HCT116 (cell line): ENCODE measurements at regions not wholly inside any gene's neighbourhood (a gene's known extent, or its start where the extent isn't known, plus 50 kb on each side); places are given as distances from the start of the nearest gene placed in this dataset.

Source experiments
- ATAC-seq: fragments of 200-7000 bp; cut with Tn5 transposase; 2 replicates; pipeline ENCODE4 v1.9.1; 2020; ENCODE audit warnings: mild to moderate bottlenecking, moderate library complexity
- BruUV-seq: library from RNA; stranded (reverse); fragments of 400-500 nt; replicated peaks from 2 replicates; lab custom pipeline; 2021; lab: Mats Ljungman, UMichigan
- CTCF ChIA-PET: fragments of 300-600 bp; sonication (Branson Sonifier 250); formaldehyde crosslinking; loops from one replicate; lab custom pipeline; 2021; ENCODE audit warnings: antibody characterized with exemption; lab: Charles Lee
- POLR2A ChIA-PET: fragments of 300-600, 350-600 bp; sonication (Branson Sonifier 250); formaldehyde crosslinking; loops from one replicate; lab custom pipeline; 2021; ENCODE audit warnings: antibody characterized with exemption; lab: Charles Lee
- RAD21 ChIA-PET, 2 experiments: fragments of 300-600 bp; sonication (Branson Sonifier 250); formaldehyde crosslinking; loops; one replicate each; lab custom pipeline; 2023; ENCODE audit warnings: low total read pairs in 2 of 2; ENCODE audit not compliant: uncharacterized antibody in 2 of 2, unreplicated experiment in 2 of 2, low non-redundant PET in 1 of 2; lab: Charles Lee
- DNase-seq: peaks from one replicate; pipeline ENCODE4 v3.0.0-alpha.2; 2010; ENCODE audit warnings: low read depth, low spot score
- H2AFZ ChIP-seq: fragments of 200-600 bp; shearing (Covaris generic), sonication (generic); 2 replicates; pipeline ENCODE4 v1.6.1; 2017; ENCODE audit warnings: low read depth, mixed run types, mixed read lengths, antibody characterized with exemption, low read length; ENCODE audit not compliant: poor library complexity, severe bottlenecking
- H3K27ac ChIP-seq: 2 replicates; pipeline ENCODE4 v1.5.1; 2012; ENCODE audit warnings: low read depth, low read length
- H3K27me3 ChIP-seq: fragments of 200-600 bp; sonication (generic); 2 replicates; pipeline ENCODE4 v1.6.1; 2016; ENCODE audit warnings: mixed run types, low read length, mixed read lengths; ENCODE audit not compliant: insufficient read depth
- H3K36me3 ChIP-seq, 2 experiments: fragments of 200-500 bp in 1 of 2; fragments of 200-600 bp in 1 of 2; sonication (Bioruptor generic) in 1 of 2; sonication (generic) in 1 of 2; 2 replicates each; pipeline versions ENCODE4 v1.5.1 to v1.6.1; 2014 to 2016; ENCODE audit warnings: low read length in 2 of 2, inconsistent platforms in 1 of 2, mixed read lengths in 1 of 2, mixed run types in 1 of 2; ENCODE audit not compliant: insufficient read depth in 2 of 2, control insufficient read depth in 1 of 2
- H3K4me1 ChIP-seq, 2 experiments: fragments of 200-600 bp in 1 of 2; sonication (generic) in 1 of 2; 2 replicates each; pipeline versions ENCODE4 v1.5.1 to v1.6.1; 2012 to 2017; ENCODE audit warnings: low read length in 2 of 2, inconsistent platforms in 1 of 2, mild to moderate bottlenecking in 1 of 2, mixed read lengths in 1 of 2, mixed run types in 1 of 2, moderate library complexity in 1 of 2; ENCODE audit not compliant: insufficient read depth in 2 of 2, control insufficient read depth in 1 of 2
- H3K4me2 ChIP-seq: fragments of 200-600 bp; sonication (generic); 2 replicates; pipeline ENCODE4 v1.6.1; 2017; ENCODE audit warnings: mixed run types, low read length, mixed read lengths
- H3K4me3 ChIP-seq, 2 experiments: fragments of 200-600 bp in 1 of 2; sonication (generic) in 1 of 2; replicated peaks in 1 of 2; 2 replicates each; pipeline ENCODE4 v1.5.1; 2011 to 2016; ENCODE audit warnings: low read length in 2 of 2, control low read depth in 1 of 2, low read depth in 1 of 2, mild to moderate bottlenecking in 1 of 2, mixed read lengths in 1 of 2, mixed run types in 1 of 2
- H3K79me2 ChIP-seq: fragments of 200-600 bp; sonication (generic); 2 replicates; pipeline ENCODE4 v1.6.1; 2017; ENCODE audit warnings: mild to moderate bottlenecking, mixed run types, low read length, moderate library complexity, mixed read lengths; ENCODE audit not compliant: insufficient read depth
- H3K9ac ChIP-seq: fragments of 200-600 bp; sonication (generic); 2 replicates; pipeline ENCODE4 v1.6.1; 2016; ENCODE audit warnings: low read length, mixed read lengths
- H3K9me2 ChIP-seq: fragments of 200-600 bp; sonication (generic), shearing (Covaris generic); 2 replicates; pipeline ENCODE4 v1.6.1; 2017; ENCODE audit warnings: mixed run types, mild to moderate bottlenecking, moderate library complexity; ENCODE audit not compliant: insufficient read depth
- H3K9me3 ChIP-seq, 2 experiments: fragments of 200-500 bp in 1 of 2; fragments of 200-600 bp in 1 of 2; sonication (Bioruptor generic) in 1 of 2; sonication (generic) in 1 of 2; 2 replicates each; pipeline ENCODE4 v1.6.1; 2014 to 2017; ENCODE audit warnings: low read length in 2 of 2, mixed read lengths in 2 of 2, inconsistent platforms in 1 of 2, low read depth in 1 of 2, mild to moderate bottlenecking in 1 of 2, mixed run types in 1 of 2, moderate library complexity in 1 of 2; ENCODE audit not compliant: control insufficient read depth in 1 of 2, insufficient read depth in 1 of 2
- H4K20me1 ChIP-seq: fragments of 200-600 bp; sonication (generic), shearing (Covaris generic); 2 replicates; pipeline ENCODE4 v1.6.1; 2017; ENCODE audit warnings: mixed run types, mild to moderate bottlenecking, moderate library complexity; ENCODE audit not compliant: insufficient read depth
- CBX3 ChIP-seq: IDR thresholded peaks from 2 replicates; pipeline ENCODE4 v1.6.1; 2012; ENCODE audit warnings: low read depth
- EGR1 ChIP-seq: IDR thresholded peaks from 2 replicates; pipeline ENCODE4 v1.6.1; 2012; ENCODE audit warnings: low read depth
- ELF1 ChIP-seq: IDR thresholded peaks from 2 replicates; pipeline ENCODE4 v1.6.1; 2012; ENCODE audit warnings: low read depth, borderline replicate concordance
- EZH2phosphoT487 ChIP-seq: fragments of 200-600 bp; IDR thresholded peaks from 2 replicates; pipeline ENCODE4 v1.6.1; 2018; ENCODE audit warnings: antibody characterized with exemption, borderline replicate concordance
- POLR2A ChIP-seq: IDR thresholded peaks from 2 replicates; pipeline ENCODE4 v1.7.0; 2011; ENCODE audit warnings: borderline replicate concordance; ENCODE audit not compliant: insufficient read depth, insufficient read length; ENCODE audit errors: extremely low read depth
- SRF ChIP-seq: IDR thresholded peaks from 2 replicates; pipeline ENCODE4 v1.6.1; 2012; ENCODE audit warnings: low read depth
- TCF7L2 ChIP-seq: IDR thresholded peaks from 2 replicates; pipeline ENCODE4 v1.7.0; 2011; ENCODE audit warnings: borderline replicate concordance, inconsistent platforms; ENCODE audit not compliant: insufficient read depth, insufficient read length; ENCODE audit errors: extremely low read depth
- YY1 ChIP-seq: IDR thresholded peaks from 2 replicates; pipeline ENCODE4 v1.6.1; 2011; ENCODE audit warnings: low read length, low read depth, moderate library complexity, mild to moderate bottlenecking; ENCODE audit not compliant: insufficient replicate concordance; ENCODE audit errors: extremely low read depth
- ZFX ChIP-seq: fragments of 450-650 bp; IDR thresholded peaks from 2 replicates; pipeline ENCODE4 v1.6.1; 2017
- ZNF274 ChIP-seq: fragments of 200-500 bp; sonication (Bioruptor generic); IDR thresholded peaks from 2 replicates; pipeline ENCODE4 v1.6.1; 2014; ENCODE audit warnings: mild to moderate bottlenecking, low read depth, low read length, inconsistent platforms
- intact Hi-C: fragments of 100-400 bp; cut with micrococcal nuclease; formaldehyde crosslinking; loops from 2 replicates; pipeline ENCODE4 v1.10.0; 2022
- TF ChIP-seq, protein P1 (sequence below), 3 experiments: fragments of 200-600 bp in 1 of 3; sonication (generic) in 1 of 3; IDR thresholded peaks in 2 of 3; conservative IDR thresholded peaks in 1 of 3; 2 replicates each; pipeline ENCODE4 v1.5.1; 2012 to 2017; ENCODE audit warnings: low read depth in 2 of 3, low read length in 2 of 3, antibody characterized with exemption in 1 of 3, borderline replicate concordance in 1 of 3, control low read depth in 1 of 3, mild to moderate bottlenecking in 1 of 3, mixed read lengths in 1 of 3, mixed run types in 1 of 3, moderate library complexity in 1 of 3; ENCODE audit not compliant: insufficient read depth in 1 of 3
- TF ChIP-seq, protein P2 (sequence below): IDR thresholded peaks from 2 replicates; pipeline ENCODE4 v1.6.1; 2012

DNA sequence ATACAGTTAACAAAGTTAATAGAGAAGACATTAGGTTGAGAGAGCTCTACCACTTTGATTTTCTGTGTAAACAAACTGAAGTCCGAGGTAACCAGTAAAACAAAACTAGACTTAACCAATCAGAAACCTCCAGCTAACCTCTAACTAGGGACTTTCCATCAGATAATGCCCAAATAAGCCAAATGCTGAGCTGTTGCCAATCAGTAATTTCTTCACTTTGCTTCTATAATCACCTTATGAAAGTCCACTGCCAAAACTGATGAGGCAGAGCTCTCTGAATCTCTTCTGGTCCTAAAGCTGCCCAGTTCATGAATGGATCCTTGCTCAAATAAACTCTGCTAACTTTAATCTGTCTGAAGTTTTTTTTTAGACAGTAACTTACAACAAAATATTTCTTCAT is 448.0 kb upstream of the NECTIN3 start:
- no peak overlapping the region for H3K27ac ChIP-seq
- no peak overlapping the region for H3K9ac ChIP-seq
- H3K9me2 ChIP-seq: no peaks in the 10 kb centered on the region
- H2AFZ ChIP-seq: no peak overlapping the region
- H4K20me1 ChIP-seq: no peaks in the 10 kb centered on the region
- H3K9me3 ChIP-seq: no peaks in the 10 kb centered on the region
- ChIA-PET CTCF (no interaction called here), RAD21 (no interaction called here), POLR2A (no interaction called here)
- TF ChIP-seq CBX3 (no peak), POLR2A (no peak), ZNF274 (no peak), ZFX (no peak), EGR1 (no peak)
- TF ChIP-seq, protein P1, sequence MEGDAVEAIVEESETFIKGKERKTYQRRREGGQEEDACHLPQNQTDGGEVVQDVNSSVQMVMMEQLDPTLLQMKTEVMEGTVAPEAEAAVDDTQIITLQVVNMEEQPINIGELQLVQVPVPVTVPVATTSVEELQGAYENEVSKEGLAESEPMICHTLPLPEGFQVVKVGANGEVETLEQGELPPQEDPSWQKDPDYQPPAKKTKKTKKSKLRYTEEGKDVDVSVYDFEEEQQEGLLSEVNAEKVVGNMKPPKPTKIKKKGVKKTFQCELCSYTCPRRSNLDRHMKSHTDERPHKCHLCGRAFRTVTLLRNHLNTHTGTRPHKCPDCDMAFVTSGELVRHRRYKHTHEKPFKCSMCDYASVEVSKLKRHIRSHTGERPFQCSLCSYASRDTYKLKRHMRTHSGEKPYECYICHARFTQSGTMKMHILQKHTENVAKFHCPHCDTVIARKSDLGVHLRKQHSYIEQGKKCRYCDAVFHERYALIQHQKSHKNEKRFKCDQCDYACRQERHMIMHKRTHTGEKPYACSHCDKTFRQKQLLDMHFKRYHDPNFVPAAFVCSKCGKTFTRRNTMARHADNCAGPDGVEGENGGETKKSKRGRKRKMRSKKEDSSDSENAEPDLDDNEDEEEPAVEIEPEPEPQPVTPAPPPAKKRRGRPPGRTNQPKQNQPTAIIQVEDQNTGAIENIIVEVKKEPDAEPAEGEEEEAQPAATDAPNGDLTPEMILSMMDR (IDR thresholded peaks at IDR 0.05 in 2 of 3, conservative IDR thresholded peaks at IDR 0.05 in 1 of 3; ENCODE audit: borderline replicate concordance in 1 of 3, insufficient read depth in 1 of 3, low read depth in 2 of 3, low read length in 2 of 3): no peak
- H3K4me1 ChIP-seq: no peaks in the 10 kb centered on the region
- H3K27me3 ChIP-seq: no peaks in the 10 kb centered on the region
- DNase-seq: no peak
- no peaks in the 10 kb centered on the region for H3K36me3 ChIP-seq
- no peak overlapping the region for H3K4me2 ChIP-seq
- no peak overlapping the region for H3K4me3 ChIP-seq
- H3K79me2 ChIP-seq: no peaks in the 10 kb centered on the region
- ATAC-seq: no peak
- no TSS peak for BruUV-seq
- intact Hi-C loops: no loop called here

DNA sequence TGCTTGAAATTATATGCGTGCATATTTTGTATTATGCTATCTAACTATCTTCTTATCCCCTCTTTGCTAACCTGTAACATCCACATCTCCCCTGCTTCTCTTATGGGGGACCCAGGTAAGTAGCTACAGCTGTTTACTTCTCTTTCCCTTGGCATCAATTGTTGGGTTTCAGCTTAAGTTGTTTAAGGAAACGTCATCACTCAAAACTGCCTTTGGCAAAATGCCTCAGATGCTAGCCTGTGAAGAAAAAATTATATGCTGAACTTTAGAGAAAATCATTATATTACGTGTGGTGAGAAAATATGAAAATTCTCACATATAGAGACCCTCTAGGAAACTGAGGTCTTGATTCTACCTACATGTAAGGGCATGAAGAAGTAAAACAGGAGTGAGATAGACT is 447.0 kb upstream of the NECTIN3 start:
- no TSS peak for BruUV-seq

More for the DNA sequence above, 447.0 kb upstream of the NECTIN3 start:
- no peaks in the 10 kb centered on the region for H3K36me3 ChIP-seq
- H3K9ac ChIP-seq: no peak overlapping the region
- TF ChIP-seq, protein P1 (IDR thresholded peaks at IDR 0.05 in 2 of 3, conservative IDR thresholded peaks at IDR 0.05 in 1 of 3; ENCODE audit: borderline replicate concordance in 1 of 3, insufficient read depth in 1 of 3, low read depth in 2 of 3, low read length in 2 of 3): no peak
- TF ChIP-seq, protein P2, sequence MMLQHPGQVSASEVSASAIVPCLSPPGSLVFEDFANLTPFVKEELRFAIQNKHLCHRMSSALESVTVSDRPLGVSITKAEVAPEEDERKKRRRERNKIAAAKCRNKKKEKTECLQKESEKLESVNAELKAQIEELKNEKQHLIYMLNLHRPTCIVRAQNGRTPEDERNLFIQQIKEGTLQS: no peak
- TF ChIP-seq SRF (no peak), EZH2phosphoT487 (no peak), YY1 (no peak), TCF7L2 (no peak), CBX3 (no peak), ELF1 (no peak), POLR2A (no peak), EGR1 (no peak)
- TF ChIP-seq, all 23 proteins: peak for 0
- CTCF ChIA-PET: no interaction called here
- ATAC-seq: no peak
- Histone ChIP-seq H3K4me3 (no peak overlapping the region), H3K79me2 (no peaks in the 10 kb centered on the region), H3K27me3 (no peaks in the 10 kb centered on the region), H3K9me3 (no peaks in the 10 kb centered on the region), H4K20me1 (no peaks in the 10 kb centered on the region), H3K27ac (no peak overlapping the region), H3K9me2 (no peaks in the 10 kb centered on the region), H3K4me2 (no peak overlapping the region), H2AFZ (no peak overlapping the region), H3K4me1 (no peaks in the 10 kb centered on the region)
- intact Hi-C loops: no loop called here
- POLR2A ChIA-PET: no interaction called here
- RAD21 ChIA-PET: no interaction called here
- DNase-seq: no peak
